HepG2 (cell line): ENCODE measurements at regions not wholly inside any gene's neighbourhood (a gene's known extent, or its start where the extent isn't known, plus 50 kb on each side); places are given as distances from the start of the nearest gene placed in this dataset.

Source experiments
- ATAC-seq: fragments of 200-7000 bp; cut with Tn5 transposase; 3 replicates; pipeline ENCODE4 v1.9.1; 2020; ENCODE audit warnings: mild to moderate bottlenecking, moderate library complexity
- BruUV-seq: library from RNA; stranded (reverse); fragments of 400-500 nt; replicated peaks from 2 replicates; lab custom pipeline; 2021; lab: Mats Ljungman, UMichigan
- CTCF ChIA-PET: fragments of 300-600 bp; formaldehyde crosslinking; extraction: SDS; loops from one replicate; lab custom pipeline; 2021; ENCODE audit warnings: low total read pairs, inconsistent platforms, low intra/inter-chr PET ratio; lab: Yijun Ruan, JAX
- POLR2A ChIA-PET: fragments of 350-600 bp; sonication (Branson Sonifier 250); formaldehyde crosslinking; loops from one replicate; lab custom pipeline; 2020; ENCODE audit warnings: antibody characterized with exemption, inconsistent platforms; lab: Yijun Ruan, JAX
- DNase-seq: peaks from one replicate; pipeline ENCODE4 v3.0.0-alpha.2; 2015; ENCODE audit warnings: low spot score
- FAIRE-seq: peaks from 3 replicates; lab custom pipeline; 2011; peaks lifted over from hg19 to GRCh38; lab: Jason Lieb, UNC
- H2AFZ ChIP-seq: one replicate; pipeline ENCODE4 v1.6.1; 2011; ENCODE audit warnings: low read length, inconsistent platforms
- H3K27ac ChIP-seq: fragments of 300-600 bp; 3 replicates; pipeline ENCODE4 v1.8.0; 2011; ENCODE audit warnings: mixed run types, mild to moderate bottlenecking, mixed read lengths, low read length, inconsistent platforms; ENCODE audit not compliant: insufficient read depth; ENCODE audit errors: extremely low read length
- H3K27me3 ChIP-seq, 2 experiments: fragments of 200-600 bp in 1 of 2; 2 replicates in 1 of 2; 3 replicates in 1 of 2; pipeline versions ENCODE4 v1.6.0 to v1.8.0; 2011; ENCODE audit warnings: low read length in 2 of 2, mild to moderate bottlenecking in 2 of 2, moderate library complexity in 2 of 2, inconsistent platforms in 1 of 2; ENCODE audit not compliant: insufficient read depth in 2 of 2, control insufficient read depth in 1 of 2
- H3K36me3 ChIP-seq, 2 experiments: fragments of 200-600 bp in 1 of 2; replicated peaks in 1 of 2; 2 replicates in 1 of 2; 3 replicates in 1 of 2; pipeline versions ENCODE4 v1.5.1 to v1.8.0; 2011; ENCODE audit warnings: low read length in 2 of 2, inconsistent platforms in 1 of 2; ENCODE audit not compliant: insufficient read depth in 2 of 2, control insufficient read depth in 1 of 2
- H3K4me1 ChIP-seq: 2 replicates; pipeline ENCODE4 v1.5.1; 2012; ENCODE audit warnings: low read length, inconsistent platforms; ENCODE audit not compliant: insufficient read depth
- H3K4me2 ChIP-seq: 2 replicates; pipeline ENCODE4 v1.6.0; 2011; ENCODE audit warnings: low read depth, low read length, inconsistent platforms
- H3K4me3 ChIP-seq, 3 experiments: fragments of 200-600 bp in 1 of 3; sonication (generic), shearing (Covaris generic) in 1 of 3; replicated peaks in 1 of 3; 2 replicates each; pipeline ENCODE4 v1.5.1; 2011 to 2016; ENCODE audit warnings: low read length in 3 of 3, inconsistent platforms in 2 of 3, low read depth in 2 of 3, mild to moderate bottlenecking in 2 of 3, control low read depth in 1 of 3, mixed read lengths in 1 of 3; ENCODE audit not compliant: insufficient read depth in 1 of 3
- H3K79me2 ChIP-seq: one replicate; pipeline ENCODE4 v1.6.1; 2011; ENCODE audit warnings: low read length, inconsistent platforms; ENCODE audit not compliant: insufficient read depth
- H3K9ac ChIP-seq: 2 replicates; pipeline ENCODE4 v1.6.0; 2011; ENCODE audit warnings: mild to moderate bottlenecking, low read depth, low read length, inconsistent platforms; ENCODE audit not compliant: insufficient read depth
- H3K9me3 ChIP-seq: 2 replicates; pipeline ENCODE4 v1.5.1; 2012; ENCODE audit warnings: mild to moderate bottlenecking, low read length
- H4K20me1 ChIP-seq: 2 replicates; pipeline ENCODE4 v1.6.0; 2011; ENCODE audit warnings: inconsistent platforms, mild to moderate bottlenecking, low read length, moderate library complexity; ENCODE audit not compliant: insufficient read depth
- ADNP ChIP-seq: sonication (generic); formaldehyde crosslinking; IDR thresholded peaks from 2 replicates; pipeline ENCODE4 v1.4.0; 2020; ENCODE audit warnings: missing genetic modification reagents
- ATF1 ChIP-seq: IDR thresholded peaks from 2 replicates; pipeline ENCODE4 v1.6.1; 2016; ENCODE audit warnings: mild to moderate bottlenecking, control low read depth
- ATM ChIP-seq: fragments of 450-650 bp; IDR thresholded peaks from 2 replicates; pipeline ENCODE4 v1.7.1; 2017; ENCODE audit warnings: mild to moderate bottlenecking, borderline replicate concordance
- KLF11 ChIP-seq: IDR thresholded peaks from 2 replicates; pipeline ENCODE4 v1.6.1; 2016; ENCODE audit warnings: missing compliant biosample characterization
- ZBTB20 ChIP-seq: sonication (generic); formaldehyde crosslinking; IDR thresholded peaks from 2 replicates; pipeline ENCODE4 v1.8.1; 2023; ENCODE audit warnings: missing genetic modification reagents, low read depth, mild to moderate bottlenecking, borderline replicate concordance
- ZNF136 ChIP-seq: sonication (generic); formaldehyde crosslinking; IDR thresholded peaks from 2 replicates; pipeline ENCODE4 v1.8.1; 2022; ENCODE audit warnings: low read depth, mild to moderate bottlenecking, moderate library complexity, missing genetic modification reagents
- ZNF816 ChIP-seq: sonication (generic); formaldehyde crosslinking; IDR thresholded peaks from 2 replicates; pipeline ENCODE4 v1.8.0; 2022; ENCODE audit warnings: missing genetic modification reagents, mild to moderate bottlenecking, borderline replicate concordance
- WGBS: methylation state at CpG from one replicate; pipeline ENCODE4 v1.1.6; 2017; ENCODE audit warnings: low lambda C conversion rate; 5-methylcytosine and 5-hydroxymethylcytosine counted together
- in situ Hi-C: cut with HindIII; loops from 2 replicates; pipeline ENCODE4 v1.10.0; 2017; ENCODE audit warnings: low pct_unique_long_range_greater_than_20kb; ENCODE audit not compliant: extremely low pct_ligation_motif_present
- intact Hi-C: fragments of 100-400 bp; cut with micrococcal nuclease; formaldehyde crosslinking; loops from one replicate; pipeline ENCODE4 v1.10.0; 2022; ENCODE audit not compliant: unreplicated experiment
- TF ChIP-seq, protein P1 (sequence below): IDR thresholded peaks from 2 replicates; pipeline ENCODE4 v1.6.1; 2016; ENCODE audit warnings: low read depth, borderline replicate concordance
- TF ChIP-seq, protein P2 (sequence below): sonication (generic); formaldehyde crosslinking; conservative IDR thresholded peaks from 2 replicates; pipeline ENCODE4 v1.8.1; 2023; ENCODE audit warnings: missing genetic modification reagents
- TF ChIP-seq, protein P3 (sequence below): IDR thresholded peaks from 2 replicates; pipeline ENCODE4 v1.6.1; 2016; ENCODE audit warnings: low read depth, control low read depth

DNA sequence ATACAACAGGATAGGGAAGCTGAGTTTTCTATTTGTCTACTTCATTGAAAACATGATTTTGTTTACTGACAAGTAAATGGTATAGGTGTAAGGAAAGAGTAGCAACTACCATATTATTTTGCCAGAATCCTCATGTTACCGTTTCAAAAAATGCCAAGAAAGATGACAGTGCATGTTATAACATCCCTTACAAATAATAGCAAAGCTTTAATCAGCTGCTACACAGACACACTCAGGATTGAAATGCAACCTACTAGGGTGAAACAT is 331.5 kb downstream of the CHRM3 start:
- Histone ChIP-seq H3K4me2 (no peak overlapping the region), H3K79me2 (no peaks in the 10 kb centered on the region), H3K4me3 (no peak overlapping the region), H3K27ac (no peak overlapping the region), H3K9ac (no peak overlapping the region), H2AFZ (no peak overlapping the region), H3K4me1 (no peaks in the 10 kb centered on the region), H4K20me1 (no peaks in the 10 kb centered on the region), H3K9me3 (no peaks in the 10 kb centered on the region; the same call in 1 of the 2 replicates), H3K27me3 (no peaks in the 10 kb centered on the region), H3K36me3 (no peaks in the 10 kb centered on the region)
- no peak for FAIRE-seq
- ChIA-PET POLR2A (no interaction called here), CTCF (no interaction called here)
- no peak for ATAC-seq
- no TSS peak for BruUV-seq
- WGBS: 0% methylated on average over 1 of the region's 1 CpG
- in situ Hi-C loops (no loop called here), intact Hi-C loops (no loop called here)
- no peak for DNase-seq
- TF ChIP-seq, protein P1, sequence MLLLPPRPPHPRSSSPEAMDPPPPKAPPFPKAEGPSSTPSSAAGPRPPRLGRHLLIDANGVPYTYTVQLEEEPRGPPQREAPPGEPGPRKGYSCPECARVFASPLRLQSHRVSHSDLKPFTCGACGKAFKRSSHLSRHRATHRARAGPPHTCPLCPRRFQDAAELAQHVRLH (CRISPR knock-in tag): no peak
- TF ChIP-seq KLF11 (no peak), ATM (no peak)
- TF ChIP-seq, protein P2, sequence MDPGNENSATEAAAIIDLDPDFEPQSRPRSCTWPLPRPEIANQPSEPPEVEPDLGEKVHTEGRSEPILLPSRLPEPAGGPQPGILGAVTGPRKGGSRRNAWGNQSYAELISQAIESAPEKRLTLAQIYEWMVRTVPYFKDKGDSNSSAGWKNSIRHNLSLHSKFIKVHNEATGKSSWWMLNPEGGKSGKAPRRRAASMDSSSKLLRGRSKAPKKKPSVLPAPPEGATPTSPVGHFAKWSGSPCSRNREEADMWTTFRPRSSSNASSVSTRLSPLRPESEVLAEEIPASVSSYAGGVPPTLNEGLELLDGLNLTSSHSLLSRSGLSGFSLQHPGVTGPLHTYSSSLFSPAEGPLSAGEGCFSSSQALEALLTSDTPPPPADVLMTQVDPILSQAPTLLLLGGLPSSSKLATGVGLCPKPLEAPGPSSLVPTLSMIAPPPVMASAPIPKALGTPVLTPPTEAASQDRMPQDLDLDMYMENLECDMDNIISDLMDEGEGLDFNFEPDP (CRISPR knock-in tag): no peak

DNA sequence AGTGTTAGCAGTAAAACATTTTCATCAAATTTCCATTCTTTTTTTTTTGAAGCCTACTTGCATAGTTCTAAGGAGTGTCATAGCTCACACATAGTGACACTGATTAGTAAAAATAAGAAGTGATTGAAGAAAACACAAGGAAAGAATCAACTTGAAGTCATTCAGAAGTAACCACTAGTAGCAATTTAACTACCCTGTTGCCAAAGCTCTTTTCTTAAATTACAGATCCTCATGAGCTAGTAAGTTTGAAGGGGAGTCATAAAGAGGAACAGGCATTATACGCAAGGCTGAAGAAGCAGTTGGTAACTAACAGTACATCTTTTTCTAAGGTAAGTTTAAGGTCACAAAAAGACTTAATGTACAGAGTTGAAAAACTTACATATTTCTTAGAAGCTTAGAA is 332.2 kb downstream of the CHRM3 start:
- Histone ChIP-seq H4K20me1 (no peaks in the 10 kb centered on the region), H3K79me2 (no peaks in the 10 kb centered on the region), H3K27me3 (no peaks in the 10 kb centered on the region), H3K4me3 (no peak overlapping the region), H3K4me2 (no peak overlapping the region), H3K9me3 (peaks cover 2% of the 10 kb centered on the region), H3K4me1 (no peaks in the 10 kb centered on the region), H2AFZ (no peak overlapping the region), H3K27ac (no peak overlapping the region), H3K9ac (no peak overlapping the region), H3K36me3 (no peaks in the 10 kb centered on the region)
- ChIA-PET CTCF (no interaction called here), POLR2A (no interaction called here)
- no peak for ATAC-seq
- DNase-seq: no peak
- intact Hi-C loops: no loop called here
- in situ Hi-C loops: no loop called here
- no peak for FAIRE-seq
- WGBS: 90% methylated on average over 1 of the region's 1 CpG
- no TSS peak for BruUV-seq
- TF ChIP-seq, protein P3, sequence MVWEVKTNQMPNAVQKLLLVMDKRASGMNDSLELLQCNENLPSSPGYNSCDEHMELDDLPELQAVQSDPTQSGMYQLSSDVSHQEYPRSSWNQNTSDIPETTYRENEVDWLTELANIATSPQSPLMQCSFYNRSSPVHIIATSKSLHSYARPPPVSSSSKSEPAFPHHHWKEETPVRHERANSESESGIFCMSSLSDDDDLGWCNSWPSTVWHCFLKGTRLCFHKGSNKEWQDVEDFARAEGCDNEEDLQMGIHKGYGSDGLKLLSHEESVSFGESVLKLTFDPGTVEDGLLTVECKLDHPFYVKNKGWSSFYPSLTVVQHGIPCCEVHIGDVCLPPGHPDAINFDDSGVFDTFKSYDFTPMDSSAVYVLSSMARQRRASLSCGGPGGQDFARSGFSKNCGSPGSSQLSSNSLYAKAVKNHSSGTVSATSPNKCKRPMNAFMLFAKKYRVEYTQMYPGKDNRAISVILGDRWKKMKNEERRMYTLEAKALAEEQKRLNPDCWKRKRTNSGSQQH: no peak
- no peak for TF ChIP-seq ATF1 (CRISPR knock-in tag)
- TF ChIP-seq ZNF816: no peak
- no peak for TF ChIP-seq ADNP (CRISPR knock-in tag)
- TF ChIP-seq ZBTB20 (CRISPR knock-in tag): no peak
- TF ChIP-seq ZNF136 (CRISPR knock-in tag): no peak
